Stimulated activated naive CD8-positive, alpha-beta T cell treated with anti-CD3 and anti-CD28 coated beads, Interleukin-15, amount 100 ng/mL, for 72 hours (primary cell): ENCODE measurements at regions not wholly inside any gene's neighbourhood (a gene's known extent, or its start where the extent isn't known, plus 50 kb on each side); places are given as distances from the start of the nearest gene placed in this dataset.

Source experiments
- ATAC-seq: fragments of 150-1000 bp; cut with Tn5 transposase; 2 replicates; pipeline ENCODE4 v1.10.0; 2021; ENCODE audit warnings: mild to moderate bottlenecking, moderate library complexity
- DNase-seq, 2 donors: peaks; one replicate each; pipeline ENCODE4 v3.0.0; 2021 to 2022
- H3K27ac Mint-ChIP-seq, 2 donors: one replicate each; pipeline ENCODE4 v1.8.0; 2022; ENCODE audit warnings: mild to moderate bottlenecking in 2 of 2, mixed read lengths in 2 of 2, moderate library complexity in 2 of 2
- H3K27me3 Mint-ChIP-seq: one replicate; pipeline ENCODE4 v1.8.0; 2022; ENCODE audit warnings: mixed read lengths
- H3K4me1 Mint-ChIP-seq: one replicate; pipeline ENCODE4 v1.8.0; 2022; ENCODE audit warnings: mild to moderate bottlenecking, mixed read lengths
- H3K4me3 Mint-ChIP-seq, 2 donors: one replicate each; pipeline ENCODE4 v1.8.0; 2022; ENCODE audit warnings: mild to moderate bottlenecking in 2 of 2, mixed read lengths in 2 of 2, moderate library complexity in 1 of 2
- H3K9me3 Mint-ChIP-seq, 2 donors: one replicate each; pipeline ENCODE4 v1.8.0; 2022; ENCODE audit warnings: mixed read lengths in 2 of 2

DNA sequence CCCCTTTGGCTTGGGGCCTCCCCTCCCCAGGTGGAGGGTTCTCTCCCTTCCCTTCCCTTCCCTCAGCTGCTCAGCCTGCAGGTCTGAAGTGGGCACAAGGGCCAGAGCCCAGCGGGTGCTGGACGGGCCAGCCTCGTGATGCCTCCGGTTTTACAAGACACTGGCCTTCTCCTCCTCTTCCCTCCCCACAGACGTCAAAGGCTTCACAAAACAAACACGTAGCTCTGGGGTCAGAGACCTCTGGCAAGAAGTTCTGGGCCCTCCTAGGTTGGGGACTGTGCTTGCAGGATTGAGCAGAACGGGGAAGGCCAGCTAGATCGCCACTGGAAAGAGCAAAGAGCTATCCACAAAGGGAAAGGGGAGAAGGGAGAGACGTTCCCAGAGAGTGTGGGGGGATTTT lies 81.4 kb upstream of the TPM1 start:
- no peak overlapping the region for H3K27ac Mint-ChIP-seq
- peaks cover 8% of the 10 kb centered on the region for H3K27me3 Mint-ChIP-seq
- DNase-seq = no peak
- ATAC-seq = no peak
- peaks cover 5% of the 10 kb centered on the region for H3K4me1 Mint-ChIP-seq
- no peaks in the 10 kb centered on the region for H3K9me3 Mint-ChIP-seq
- no peak overlapping the region for H3K4me3 Mint-ChIP-seq

GRCh38 chr15:62962101-62962995 lies 80.2 kb upstream of the TPM1 start:
- H3K27me3 Mint-ChIP-seq = no peaks in the 10 kb centered on the region
- no peaks in the 10 kb centered on the region for H3K4me1 Mint-ChIP-seq
- no peaks in the 10 kb centered on the region for H3K9me3 Mint-ChIP-seq
- no peak for DNase-seq
- H3K27ac Mint-ChIP-seq = no peak overlapping the region
- ATAC-seq = no peak
- H3K4me3 Mint-ChIP-seq = no peak overlapping the region

- Mint-ChIP-seq H3K9me3 (no peaks in the 10 kb centered on the region), H3K4me1 (no peaks in the 10 kb centered on the region), H3K27ac (no peak overlapping the region), H3K4me3 (no peak overlapping the region), H3K27me3 (no peaks in the 10 kb centered on the region)
- ATAC-seq = no peak
- no peak for DNase-seq
Measured at GRCh38 chr15:62964251-62964650, 78.3 kb upstream of the TPM1 start.

- Mint-ChIP-seq H3K4me1 (no peaks in the 10 kb centered on the region), H3K27me3 (no peaks in the 10 kb centered on the region), H3K4me3 (no peak overlapping the region), H3K9me3 (no peaks in the 10 kb centered on the region), H3K27ac (no peak overlapping the region)
- ATAC-seq (no peak), DNase-seq (no peak)
Measured at GRCh38 chr15:62966294-62967078, 76.1 kb upstream of the TPM1 start.

GRCh38 chr15:62968699-62969098 lies 73.8 kb upstream of the TPM1 start:
- Mint-ChIP-seq H3K27me3 (no peaks in the 10 kb centered on the region), H3K4me1 (no peaks in the 10 kb centered on the region), H3K27ac (no peak overlapping the region), H3K9me3 (no peaks in the 10 kb centered on the region), H3K4me3 (no peak overlapping the region)
- no peak for ATAC-seq
- no peak for DNase-seq

- no peak overlapping the region for H3K27ac Mint-ChIP-seq
- no peaks in the 10 kb centered on the region for H3K9me3 Mint-ChIP-seq
- no peak for ATAC-seq
- no peaks in the 10 kb centered on the region for H3K27me3 Mint-ChIP-seq
- H3K4me1 Mint-ChIP-seq = no peaks in the 10 kb centered on the region
- no peak for DNase-seq
- H3K4me3 Mint-ChIP-seq = no peak overlapping the region
Measured at GRCh38 chr15:62969442-62970089, 73.0 kb upstream of the TPM1 start.

GRCh38 chr15:62972814-62973213 lies 69.7 kb upstream of the TPM1 start:
- no peaks in the 10 kb centered on the region for H3K9me3 Mint-ChIP-seq
- DNase-seq (no peak), ATAC-seq (no peak)
- no peaks in the 10 kb centered on the region for H3K4me1 Mint-ChIP-seq
- no peak overlapping the region for H3K27ac Mint-ChIP-seq
- H3K4me3 Mint-ChIP-seq = no peak overlapping the region
- no peaks in the 10 kb centered on the region for H3K27me3 Mint-ChIP-seq

GRCh38 chr15:62975515-62975914 lies 67.0 kb upstream of the TPM1 start:
- Mint-ChIP-seq H3K4me3 (no peak overlapping the region), H3K9me3 (no peaks in the 10 kb centered on the region), H3K27me3 (peaks cover 5% of the 10 kb centered on the region), H3K4me1 (no peaks in the 10 kb centered on the region), H3K27ac (peak overlapping the region in 1 of 2 donors; percentile 1)
- no peak for ATAC-seq
- no peak for DNase-seq

DNA sequence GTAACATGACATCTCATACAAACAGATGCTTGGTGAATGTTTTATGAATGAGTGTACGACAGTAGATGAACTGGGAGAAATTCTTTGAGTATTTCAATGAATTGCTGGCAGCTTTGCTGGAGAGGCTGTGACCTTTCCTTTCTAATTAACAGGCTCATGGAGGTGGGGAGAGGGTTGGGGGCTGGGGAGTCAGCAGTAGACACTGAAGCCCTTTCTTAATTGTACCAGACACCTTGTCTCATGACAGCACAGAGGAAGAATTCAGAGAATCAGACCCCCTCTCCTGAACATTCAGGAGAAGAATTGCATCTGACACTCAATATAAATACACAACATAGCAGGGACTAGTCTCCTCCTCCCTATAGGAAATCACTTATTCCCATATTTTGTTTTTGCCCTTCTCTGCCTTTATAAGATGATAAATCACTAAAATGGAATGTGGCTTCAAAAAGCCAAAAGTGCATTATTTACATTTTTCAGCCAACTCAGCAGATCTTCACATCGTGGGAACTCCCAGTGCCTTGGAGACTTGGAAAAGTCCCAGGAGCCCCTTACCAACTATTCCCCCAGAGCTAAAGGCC lies 66.2 kb upstream of the TPM1 start:
- no peaks in the 10 kb centered on the region for H3K4me1 Mint-ChIP-seq
- H3K4me3 Mint-ChIP-seq = no peak overlapping the region
- ATAC-seq (no peak), DNase-seq (no peak)
- H3K27ac Mint-ChIP-seq = peak overlapping the region in 1 of 2 donors; percentile 51
- no peaks in the 10 kb centered on the region for H3K9me3 Mint-ChIP-seq
- peaks cover 5% of the 10 kb centered on the region for H3K27me3 Mint-ChIP-seq

- no peak overlapping the region for H3K27ac Mint-ChIP-seq
- ATAC-seq (no peak), DNase-seq (no peak)
- H3K4me3 Mint-ChIP-seq = no peak overlapping the region
- no peaks in the 10 kb centered on the region for H3K4me1 Mint-ChIP-seq
- H3K9me3 Mint-ChIP-seq = no peaks in the 10 kb centered on the region
- peaks cover 5% of the 10 kb centered on the region for H3K27me3 Mint-ChIP-seq
Measured at GRCh38 chr15:62977952-62978811, 64.4 kb upstream of the TPM1 start.

- no peak overlapping the region for H3K4me3 Mint-ChIP-seq
- no peaks in the 10 kb centered on the region for H3K9me3 Mint-ChIP-seq
- peaks cover 5% of the 10 kb centered on the region for H3K27me3 Mint-ChIP-seq
- DNase-seq (no peak), ATAC-seq (no peak)
- no peaks in the 10 kb centered on the region for H3K4me1 Mint-ChIP-seq
- no peak overlapping the region for H3K27ac Mint-ChIP-seq
Measured at GRCh38 chr15:62979252-62979651, 63.3 kb upstream of the TPM1 start.

DNA sequence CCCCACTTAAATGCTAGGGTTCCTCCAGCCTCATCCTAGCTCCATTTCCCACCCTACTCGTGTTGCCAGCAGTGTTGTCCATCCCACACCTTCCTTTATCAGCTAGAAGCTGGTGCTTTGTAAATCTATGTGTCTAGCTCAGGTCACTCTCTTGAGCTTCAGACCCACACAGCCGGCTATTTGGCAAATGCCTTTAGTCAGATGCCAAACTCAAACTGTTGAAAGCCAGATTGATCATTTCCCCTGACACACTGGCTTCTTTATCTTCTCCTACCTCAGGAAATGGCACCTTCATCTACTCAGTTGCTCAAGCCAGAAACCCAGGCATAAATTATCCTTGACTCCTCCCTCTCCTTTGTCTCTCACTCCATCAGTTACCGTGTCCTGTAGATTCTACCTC lies 61.5 kb upstream of the TPM1 start:
- ATAC-seq (no peak), DNase-seq (no peak)
- H3K27me3 Mint-ChIP-seq = peaks cover 11% of the 10 kb centered on the region
- no peak overlapping the region for H3K27ac Mint-ChIP-seq
- no peak overlapping the region for H3K4me3 Mint-ChIP-seq
- H3K9me3 Mint-ChIP-seq = no peaks in the 10 kb centered on the region
- no peaks in the 10 kb centered on the region for H3K4me1 Mint-ChIP-seq

- Mint-ChIP-seq H3K4me1 (no peaks in the 10 kb centered on the region), H3K4me3 (no peak overlapping the region), H3K27me3 (peaks cover 6% of the 10 kb centered on the region), H3K9me3 (no peaks in the 10 kb centered on the region), H3K27ac (no peak overlapping the region)
- ATAC-seq (no peak), DNase-seq (no peak)
Measured at GRCh38 chr15:62983956-62984355, 58.6 kb upstream of the TPM1 start.

DNA sequence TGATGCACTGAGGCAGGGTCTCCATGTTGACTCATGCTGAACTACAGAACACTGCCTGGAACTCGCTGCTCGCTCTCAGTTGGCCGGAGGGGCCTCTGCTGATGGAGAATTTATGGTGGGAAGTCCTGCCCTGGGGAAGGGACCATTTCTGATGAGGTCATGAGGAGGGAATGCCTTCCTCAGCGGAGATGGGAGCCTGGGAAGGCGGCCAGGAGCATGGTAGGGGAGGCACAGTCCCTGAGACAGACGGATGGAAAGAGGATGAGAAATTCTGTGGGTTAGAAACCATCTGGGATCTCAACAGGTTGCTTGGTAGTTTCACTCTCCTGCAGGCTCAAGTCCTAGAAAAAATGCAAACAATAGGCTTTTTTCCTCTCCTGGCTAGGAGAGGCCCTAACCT lies 56.8 kb upstream of the TPM1 start:
- no peak overlapping the region for H3K27ac Mint-ChIP-seq
- peaks cover 6% of the 10 kb centered on the region for H3K27me3 Mint-ChIP-seq
- ATAC-seq (no peak), DNase-seq (no peak)
- no peaks in the 10 kb centered on the region for H3K9me3 Mint-ChIP-seq
- H3K4me1 Mint-ChIP-seq = no peaks in the 10 kb centered on the region
- H3K4me3 Mint-ChIP-seq = no peak overlapping the region

DNA sequence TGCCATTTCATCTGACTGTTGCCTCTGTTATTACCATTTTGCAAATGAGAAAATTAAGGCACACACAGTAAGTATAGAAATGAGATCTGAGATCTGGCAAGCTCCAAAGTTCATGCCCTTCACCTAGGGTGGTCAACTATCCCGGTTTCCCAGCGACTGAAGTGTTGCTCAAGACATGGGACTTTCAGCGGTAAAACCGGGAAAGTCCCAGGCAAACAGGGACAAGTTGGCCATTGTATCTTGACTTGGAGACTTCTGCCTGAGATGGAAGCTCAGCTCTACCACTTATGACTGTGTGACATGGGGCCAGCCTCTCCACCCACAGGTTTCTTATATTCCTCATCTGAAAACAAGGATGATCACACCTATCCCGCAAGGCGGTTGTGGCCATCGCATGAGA lies 55.6 kb upstream of the TPM1 start:
- DNase-seq (no peak), ATAC-seq (no peak)
- no peaks in the 10 kb centered on the region for H3K4me1 Mint-ChIP-seq
- H3K27ac Mint-ChIP-seq = no peak overlapping the region
- H3K27me3 Mint-ChIP-seq = peaks cover 6% of the 10 kb centered on the region
- H3K9me3 Mint-ChIP-seq = no peaks in the 10 kb centered on the region
- no peak overlapping the region for H3K4me3 Mint-ChIP-seq
